Panc1 (cell line): ENCODE measurements at regions not wholly inside any gene's neighbourhood (a gene's known extent, or its start where the extent isn't known, plus 50 kb on each side); places are given as distances from the start of the nearest gene placed in this dataset.

Experiments
- ATAC-seq: fragments of 200-7000 bp; cut with Tn5 transposase; 2 replicates; pipeline ENCODE4 v1.9.1; 2020; ENCODE audit warnings: mild to moderate bottlenecking, moderate library complexity
- BruUV-seq: library from RNA; stranded (reverse); fragments of 400-500 nt; replicated peaks from 2 replicates; lab custom pipeline; 2021; lab: Mats Ljungman, UMichigan
- CTCF ChIA-PET: fragments of 300-600 bp; sonication (Branson Sonifier 250); formaldehyde crosslinking; loops from one replicate; lab custom pipeline; 2022; ENCODE audit warnings: antibody characterized with exemption; lab: Charles Lee
- POLR2A ChIA-PET: fragments of 300-600 bp; sonication (Branson Sonifier 250); formaldehyde crosslinking; loops from one replicate; lab custom pipeline; 2022; ENCODE audit warnings: antibody characterized with exemption; lab: Charles Lee
- DNase-seq: peaks from one replicate; pipeline ENCODE4 v3.0.0-alpha.2; 2010; ENCODE audit warnings: low read depth, low spot score
- H3K27ac ChIP-seq: 2 replicates; pipeline ENCODE4 v1.5.1; 2011; ENCODE audit warnings: mild to moderate bottlenecking, low read length, inconsistent platforms
- H3K27me3 ChIP-seq: fragments of 200-500 bp; sonication (Bioruptor generic); 2 replicates; pipeline ENCODE4 v1.6.0; 2014; ENCODE audit warnings: low read length, inconsistent platforms; ENCODE audit not compliant: control insufficient read depth, insufficient read depth
- H3K36me3 ChIP-seq: fragments of 200-500 bp; sonication (Bioruptor generic); 2 replicates; pipeline ENCODE4 v1.5.1; 2014; ENCODE audit warnings: inconsistent platforms, mild to moderate bottlenecking, low read length, moderate library complexity; ENCODE audit not compliant: control insufficient read depth, insufficient read depth
- H3K4me1 ChIP-seq: 2 replicates; pipeline ENCODE4 v1.5.1; 2011; ENCODE audit warnings: inconsistent platforms, mild to moderate bottlenecking, low read length, moderate library complexity; ENCODE audit not compliant: control insufficient read depth, insufficient read depth
- H3K4me3 ChIP-seq, 2 experiments: 2 replicates each; pipeline ENCODE4 v1.5.1; 2011 to 2012; ENCODE audit warnings: low read depth in 2 of 2, low read length in 2 of 2, mild to moderate bottlenecking in 2 of 2, inconsistent platforms in 1 of 2, moderate library complexity in 1 of 2
- H3K9me3 ChIP-seq: fragments of 200-500 bp; sonication (Bioruptor generic); 2 replicates; pipeline ENCODE4 v1.5.1; 2014; ENCODE audit warnings: low read depth, mild to moderate bottlenecking, inconsistent platforms, low read length, moderate library complexity; ENCODE audit not compliant: control insufficient read depth, insufficient read depth
- POLR2AphosphoS5 ChIP-seq: IDR thresholded peaks from 2 replicates; pipeline ENCODE4 v1.6.1; 2012; ENCODE audit warnings: mild to moderate bottlenecking, low read depth, low read length, moderate library complexity
- REST ChIP-seq, 2 experiments: IDR thresholded peaks; 2 replicates each; pipeline ENCODE4 v1.6.1; 2011 to 2012; ENCODE audit warnings: low read depth in 2 of 2, control low read depth in 1 of 2, low read length in 1 of 2, mild to moderate bottlenecking in 1 of 2, moderate library complexity in 1 of 2; ENCODE audit not compliant: insufficient read depth in 1 of 2
- SIN3A ChIP-seq: IDR thresholded peaks from 2 replicates; pipeline ENCODE4 v1.6.1; 2012; ENCODE audit warnings: low read depth, mild to moderate bottlenecking, low read length, moderate library complexity, borderline replicate concordance; ENCODE audit not compliant: insufficient read depth
- TCF7L2 ChIP-seq: IDR thresholded peaks from 2 replicates; pipeline ENCODE4 v1.6.1; 2011; ENCODE audit warnings: mild to moderate bottlenecking, low read depth, low read length, inconsistent platforms
- in situ Hi-C: cut with HindIII; loops from 2 replicates; pipeline ENCODE4 v1.10.0; 2016; ENCODE audit warnings: low sequenced_read_pairs, low pct_unique_long_range_greater_than_20kb
- intact Hi-C: fragments of 100-400 bp; cut with micrococcal nuclease; formaldehyde crosslinking; loops from one replicate; pipeline ENCODE4 v1.10.0; 2022; ENCODE audit not compliant: unreplicated experiment
- TF ChIP-seq, protein P1 (sequence below): fragments of 450-650 bp; IDR thresholded peaks from 2 replicates; pipeline ENCODE4 v1.5.1; 2017; ENCODE audit warnings: mild to moderate bottlenecking

DNA sequence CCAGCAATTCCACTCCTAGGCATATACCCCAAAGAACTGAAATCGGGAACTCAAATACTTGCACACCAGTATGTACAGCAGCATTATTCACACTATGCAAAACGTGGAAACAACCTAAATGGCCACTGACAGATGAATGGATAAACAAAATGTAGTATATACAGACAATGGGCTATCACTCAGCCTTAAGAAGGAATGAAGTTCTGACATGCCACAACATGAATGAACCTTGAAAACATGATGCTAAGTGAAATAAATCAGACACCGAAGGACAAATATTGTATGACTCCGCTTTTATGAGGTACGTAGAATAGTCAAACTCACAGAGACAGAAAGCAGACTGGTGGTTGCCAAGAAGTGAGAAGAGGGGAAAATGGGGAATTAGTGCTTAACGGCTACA is 59.1 kb upstream of the CCN6 start:
- TF ChIP-seq, protein P1, sequence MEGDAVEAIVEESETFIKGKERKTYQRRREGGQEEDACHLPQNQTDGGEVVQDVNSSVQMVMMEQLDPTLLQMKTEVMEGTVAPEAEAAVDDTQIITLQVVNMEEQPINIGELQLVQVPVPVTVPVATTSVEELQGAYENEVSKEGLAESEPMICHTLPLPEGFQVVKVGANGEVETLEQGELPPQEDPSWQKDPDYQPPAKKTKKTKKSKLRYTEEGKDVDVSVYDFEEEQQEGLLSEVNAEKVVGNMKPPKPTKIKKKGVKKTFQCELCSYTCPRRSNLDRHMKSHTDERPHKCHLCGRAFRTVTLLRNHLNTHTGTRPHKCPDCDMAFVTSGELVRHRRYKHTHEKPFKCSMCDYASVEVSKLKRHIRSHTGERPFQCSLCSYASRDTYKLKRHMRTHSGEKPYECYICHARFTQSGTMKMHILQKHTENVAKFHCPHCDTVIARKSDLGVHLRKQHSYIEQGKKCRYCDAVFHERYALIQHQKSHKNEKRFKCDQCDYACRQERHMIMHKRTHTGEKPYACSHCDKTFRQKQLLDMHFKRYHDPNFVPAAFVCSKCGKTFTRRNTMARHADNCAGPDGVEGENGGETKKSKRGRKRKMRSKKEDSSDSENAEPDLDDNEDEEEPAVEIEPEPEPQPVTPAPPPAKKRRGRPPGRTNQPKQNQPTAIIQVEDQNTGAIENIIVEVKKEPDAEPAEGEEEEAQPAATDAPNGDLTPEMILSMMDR, result no peak
- TF ChIP-seq TCF7L2, result no peak
- no peak for TF ChIP-seq POLR2AphosphoS5
- TF ChIP-seq REST (IDR thresholded peaks at IDR 0.05; ENCODE audit: insufficient read depth in 1 of 2, low read depth in 2 of 2, low read length in 1 of 2), result no peak
- no peak for TF ChIP-seq SIN3A
- Histone ChIP-seq H3K9me3 (no peaks in the 10 kb centered on the region), H3K4me1 (no peaks in the 10 kb centered on the region), H3K36me3 (no peaks in the 10 kb centered on the region), H3K27me3 (peaks cover 31% of the 10 kb centered on the region), H3K27ac (no peak overlapping the region), H3K4me3 (no peak overlapping the region)
- DNase-seq (no peak), ATAC-seq (no peak)
- POLR2A ChIA-PET, result no interaction called here
- CTCF ChIA-PET, result no interaction called here
- intact Hi-C loops, result no loop called here
- in situ Hi-C loops, result no loop called here
- no TSS peak for BruUV-seq

GRCh38 chr6:111995404-111995803 is 58.5 kb upstream of the CCN6 start:
- TF ChIP-seq, protein P1, result no peak
- TF ChIP-seq SIN3A (no peak), POLR2AphosphoS5 (no peak), REST (IDR thresholded peaks at IDR 0.05; ENCODE audit: insufficient read depth in 1 of 2, low read depth in 2 of 2, low read length in 1 of 2) (no peak), TCF7L2 (no peak)
- H3K4me3 ChIP-seq, result no peak overlapping the region
- in situ Hi-C loops (no loop called here), intact Hi-C loops (no loop called here)
- no peaks in the 10 kb centered on the region for H3K36me3 ChIP-seq
- H3K9me3 ChIP-seq, result no peaks in the 10 kb centered on the region
- ChIA-PET POLR2A (no interaction called here), CTCF (interaction anchor here (0.7 kb wide), 1 partner anchor 12 kb away, joined by 3 read pairs; no protein-coding TSS in a partner anchor)
- H3K27ac ChIP-seq, result no peak overlapping the region
- BruUV-seq, result no TSS peak
- peaks cover 32% of the 10 kb centered on the region for H3K27me3 ChIP-seq
- ATAC-seq, result no peak
- H3K4me1 ChIP-seq, result no peaks in the 10 kb centered on the region
- no peak for DNase-seq
